Left ventricle myocardium inferior (tissue), 1 donor: ENCODE measurements at regions not wholly inside any gene's neighbourhood (a gene's known extent, or its start where the extent isn't known, plus 50 kb on each side); places are given as distances from the start of the nearest gene placed in this dataset.

Source experiments
- DNase-seq: peaks from one replicate; pipeline ENCODE4 v3.0.0-alpha.2; 2020
- H3K27ac ChIP-seq: fragments of 200-600 bp; replicated peaks from 2 replicates; pipeline ENCODE4 v1.8.0; 2021
- H3K27me3 ChIP-seq: fragments of 200-600 bp; 2 replicates; pipeline ENCODE4 v1.8.0; 2021; ENCODE audit warnings: low read depth
- H3K36me3 ChIP-seq: fragments of 200-600 bp; 2 replicates; pipeline ENCODE4 v1.8.0; 2021
- H3K4me1 ChIP-seq: fragments of 200-600 bp; 2 replicates; pipeline ENCODE4 v1.8.0; 2021
- H3K4me3 ChIP-seq: fragments of 200-600 bp; 2 replicates; pipeline ENCODE4 v1.8.0; 2021; ENCODE audit warnings: mild to moderate bottlenecking, moderate library complexity
- H3K9me3 ChIP-seq: fragments of 200-600 bp; replicated peaks from 2 replicates; pipeline ENCODE4 v1.8.0; 2021
- intact Hi-C: fragments of 100-400 bp; cut with micrococcal nuclease; formaldehyde crosslinking; loops from one replicate; pipeline ENCODE4 v1.11.0; 2022
- TF ChIP-seq, protein P1 (sequence below): fragments of 200-600 bp; IDR thresholded peaks from 2 replicates; pipeline ENCODE4 v1.8.0; 2021; ENCODE audit warnings: antibody characterized with exemption, mild to moderate bottlenecking, borderline replicate concordance
- donor health status: DM: no; HTN: yes; CAD: no; lungs with severe emphysema.

DNA sequence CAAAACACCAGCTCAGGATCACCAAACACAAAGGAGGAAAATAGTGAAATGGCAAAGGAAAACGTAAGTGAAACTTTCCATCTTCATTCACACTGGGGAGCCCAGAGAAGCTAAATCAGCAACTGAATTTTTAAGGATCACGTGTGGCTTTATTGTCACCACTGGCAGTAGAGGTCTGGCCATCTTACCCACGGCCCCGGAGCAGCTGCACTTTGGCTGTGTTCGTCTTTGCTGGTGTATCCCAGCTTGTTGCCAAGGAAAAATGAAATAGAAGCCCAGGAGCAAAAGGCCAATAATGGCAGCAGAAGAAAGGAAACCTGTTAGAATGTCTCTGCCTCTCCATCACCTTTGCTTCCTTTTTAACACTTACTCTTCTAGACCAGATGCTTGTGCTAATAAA is 274.7 kb downstream of the FOXO1 start:
- Histone ChIP-seq H3K27ac (no peak overlapping the region), H3K4me3 (no peak overlapping the region), H3K9me3 (no peaks in the 10 kb centered on the region), H3K4me1 (no peaks in the 10 kb centered on the region), H3K27me3 (no peaks in the 10 kb centered on the region), H3K36me3 (no peaks in the 10 kb centered on the region)
- TF ChIP-seq, protein P1, sequence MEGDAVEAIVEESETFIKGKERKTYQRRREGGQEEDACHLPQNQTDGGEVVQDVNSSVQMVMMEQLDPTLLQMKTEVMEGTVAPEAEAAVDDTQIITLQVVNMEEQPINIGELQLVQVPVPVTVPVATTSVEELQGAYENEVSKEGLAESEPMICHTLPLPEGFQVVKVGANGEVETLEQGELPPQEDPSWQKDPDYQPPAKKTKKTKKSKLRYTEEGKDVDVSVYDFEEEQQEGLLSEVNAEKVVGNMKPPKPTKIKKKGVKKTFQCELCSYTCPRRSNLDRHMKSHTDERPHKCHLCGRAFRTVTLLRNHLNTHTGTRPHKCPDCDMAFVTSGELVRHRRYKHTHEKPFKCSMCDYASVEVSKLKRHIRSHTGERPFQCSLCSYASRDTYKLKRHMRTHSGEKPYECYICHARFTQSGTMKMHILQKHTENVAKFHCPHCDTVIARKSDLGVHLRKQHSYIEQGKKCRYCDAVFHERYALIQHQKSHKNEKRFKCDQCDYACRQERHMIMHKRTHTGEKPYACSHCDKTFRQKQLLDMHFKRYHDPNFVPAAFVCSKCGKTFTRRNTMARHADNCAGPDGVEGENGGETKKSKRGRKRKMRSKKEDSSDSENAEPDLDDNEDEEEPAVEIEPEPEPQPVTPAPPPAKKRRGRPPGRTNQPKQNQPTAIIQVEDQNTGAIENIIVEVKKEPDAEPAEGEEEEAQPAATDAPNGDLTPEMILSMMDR, result no peak
- no peak for DNase-seq
- intact Hi-C loops, result no loop called here

DNA sequence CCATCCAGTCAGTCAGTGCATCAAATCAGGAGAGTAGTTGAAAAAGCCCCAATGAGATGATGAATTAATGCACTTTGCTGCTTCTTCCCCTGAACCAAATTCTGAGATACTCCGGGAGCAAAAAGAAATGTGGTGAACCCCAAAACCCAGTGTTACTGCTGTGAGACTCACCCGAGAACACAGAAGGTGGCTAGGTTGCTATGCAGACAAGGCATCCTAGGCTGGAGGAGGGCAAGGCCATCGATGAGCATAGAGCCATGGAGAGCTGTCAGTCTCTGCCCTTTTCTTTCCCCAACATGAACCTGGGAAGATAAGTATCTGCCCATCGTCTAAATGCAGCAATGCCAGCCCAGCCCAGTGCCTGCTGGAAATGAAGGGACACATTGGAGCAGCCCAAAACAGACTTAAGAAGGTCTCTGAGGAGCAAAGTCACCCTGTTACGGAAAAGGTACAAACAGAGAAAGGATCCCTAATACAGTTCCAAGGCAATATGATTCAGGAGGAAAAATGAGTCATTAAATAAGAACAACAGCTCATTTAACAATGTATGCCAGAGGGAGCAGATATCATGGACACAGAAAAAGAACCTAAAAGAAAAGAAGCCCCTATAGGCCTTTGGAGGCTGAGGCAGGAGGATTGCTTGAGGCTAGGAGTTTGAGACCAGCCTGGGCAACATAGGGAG is 272.0 kb downstream of the FOXO1 start:
- no peak for DNase-seq
- H3K27me3 ChIP-seq, result no peaks in the 10 kb centered on the region
- no peaks in the 10 kb centered on the region for H3K9me3 ChIP-seq
- intact Hi-C loops, result no loop called here
- no peak overlapping the region for H3K27ac ChIP-seq
- TF ChIP-seq, protein P1, result no peak
- no peaks in the 10 kb centered on the region for H3K36me3 ChIP-seq
- no peak overlapping the region for H3K4me3 ChIP-seq
- H3K4me1 ChIP-seq, result no peaks in the 10 kb centered on the region

DNA sequence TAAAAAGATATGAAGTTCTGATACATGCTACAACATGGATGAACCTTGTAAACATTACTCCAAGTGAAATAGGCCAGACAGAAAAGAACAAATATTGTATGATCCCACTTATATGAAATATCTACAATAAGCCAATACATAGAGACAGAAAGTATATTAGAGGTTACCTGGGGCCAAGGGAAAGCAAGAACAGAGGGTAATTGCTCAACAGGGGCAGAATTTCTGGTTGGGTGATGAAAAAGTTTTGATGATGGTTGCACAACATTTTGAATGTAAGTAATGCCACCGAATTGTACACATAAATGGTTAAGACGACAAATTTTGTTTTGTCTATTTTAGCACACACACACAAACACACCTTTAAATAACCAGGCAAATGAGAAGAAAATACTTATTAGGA is 268.4 kb downstream of the FOXO1 start:
- H3K4me1 ChIP-seq, result peaks cover 17% of the 10 kb centered on the region
- TF ChIP-seq, protein P1, result no peak
- intact Hi-C loops, result no loop called here

DNA sequence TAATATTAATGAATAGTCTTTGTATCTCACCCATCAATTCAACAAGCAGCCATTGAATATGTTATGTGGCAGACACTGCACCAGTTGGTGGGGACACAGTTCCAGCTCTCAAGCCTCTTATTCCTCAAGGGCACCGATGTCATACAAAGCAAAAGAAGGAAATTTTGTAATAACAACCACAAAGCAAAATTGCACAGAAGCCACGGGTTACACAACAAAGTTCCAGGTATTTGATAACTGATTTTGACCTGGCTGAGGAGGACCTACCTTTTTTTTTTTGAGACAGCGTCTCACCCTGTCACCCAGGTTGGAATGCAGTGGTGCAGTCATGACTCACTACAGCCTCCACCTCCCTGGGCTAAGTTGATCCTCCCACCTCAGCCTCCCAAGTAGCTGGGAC is 266.7 kb downstream of the FOXO1 start:
- H3K27me3 ChIP-seq, result no peaks in the 10 kb centered on the region
- no peaks in the 10 kb centered on the region for H3K36me3 ChIP-seq
- TF ChIP-seq, protein P1, result no peak
- H3K27ac ChIP-seq, result no peak overlapping the region
- H3K4me3 ChIP-seq, result no peak overlapping the region
- peaks cover 34% of the 10 kb centered on the region for H3K4me1 ChIP-seq
- no peak for DNase-seq
- no peaks in the 10 kb centered on the region for H3K9me3 ChIP-seq
- intact Hi-C loops, result no loop called here

More for the DNA sequence above, 268.4 kb downstream of the FOXO1 start:
- no peaks in the 10 kb centered on the region for H3K27me3 ChIP-seq
- no peak for DNase-seq
- no peak overlapping the region for H3K4me3 ChIP-seq
- H3K27ac ChIP-seq, result no peak overlapping the region
- H3K36me3 ChIP-seq, result no peaks in the 10 kb centered on the region
- no peaks in the 10 kb centered on the region for H3K9me3 ChIP-seq

DNA sequence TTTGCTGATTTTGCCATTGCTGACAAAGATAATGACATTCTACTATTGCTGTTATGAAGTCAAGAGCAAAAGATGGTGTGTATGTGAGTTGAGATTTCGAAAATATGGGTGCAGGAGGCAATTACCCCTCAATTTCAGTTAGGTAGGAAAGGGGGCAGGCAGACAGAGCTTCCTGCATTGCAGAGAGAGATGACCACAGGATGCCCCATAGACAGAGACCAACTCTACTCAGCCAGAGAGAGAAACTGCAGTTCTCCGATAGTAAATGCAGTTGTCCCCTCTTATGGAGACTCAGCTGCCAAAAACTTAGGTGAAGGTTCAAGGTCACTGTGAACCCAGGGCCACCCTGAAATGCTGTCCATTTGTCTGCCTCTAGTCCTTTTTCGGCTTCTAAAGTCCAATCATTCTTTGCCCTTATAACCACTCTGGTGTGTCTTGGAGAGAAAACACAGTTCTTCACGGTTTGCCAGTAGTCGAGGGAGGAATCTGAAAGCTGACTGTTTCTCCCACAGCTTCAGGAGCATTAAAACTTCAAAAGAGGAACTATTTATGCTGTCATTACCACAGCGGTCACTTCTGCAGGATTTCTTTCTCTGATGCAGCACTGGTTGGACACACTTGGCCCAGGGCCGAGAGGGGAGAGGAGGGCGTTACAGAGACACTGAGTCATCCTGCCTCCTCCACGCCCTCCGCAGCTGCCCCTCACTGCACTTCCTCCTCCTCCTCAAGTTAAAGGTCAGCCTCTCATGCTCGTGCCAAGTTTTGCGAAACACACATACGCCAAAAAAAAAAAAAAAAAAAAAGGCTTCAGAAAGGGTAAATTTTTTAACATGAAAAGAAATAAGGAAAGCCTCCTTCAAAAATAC is 264.3 kb downstream of the FOXO1 start:
- peaks cover 52% of the 10 kb centered on the region for H3K4me1 ChIP-seq
- H3K36me3 ChIP-seq, result no peaks in the 10 kb centered on the region
- intact Hi-C loops, result no loop called here
- H3K27me3 ChIP-seq, result no peaks in the 10 kb centered on the region
- peak overlapping the region; percentile 5 for H3K4me3 ChIP-seq
- TF ChIP-seq, protein P1, result no peak
- peak; percentile 95 for DNase-seq
- H3K27ac ChIP-seq, result peak overlapping the region; percentile 69
- no peaks in the 10 kb centered on the region for H3K9me3 ChIP-seq
